ENCODE measurements at regions not wholly inside any gene's neighbourhood (a gene's known extent, or its start where the extent isn't known, plus 50 kb on each side); places are given as distances from the start of the nearest gene placed in this dataset.

GRCh38 chr9:34823778-34824177 is 113.8 kb upstream of the CCL21 start:
- TF ChIP-seq EZH2phosphoT487 (IDR thresholded peaks at IDR 0.05; ENCODE audit: borderline replicate concordance, low read depth, low read length) = no peak
- no peak for TF ChIP-seq CTCF (conservative IDR thresholded peaks at IDR 0.05; ENCODE audit: low read length)

All from OCI-LY7 (cell line).